HG03135 (cell line): ENCODE measurements at regions not wholly inside any gene's neighbourhood (a gene's known extent, or its start where the extent isn't known, plus 50 kb on each side); places are given as distances from the start of the nearest gene placed in this dataset.
"Not testable (repeated sequence)": the region's sequence is repeated elsewhere in the genome, so short reads cannot be mapped to it uniquely, and the experiment has no call there.

Experiments used
- ATAC-seq: cut with Tn5 transposase; IDR thresholded peaks from one replicate; pipeline ENCODE4 v1.9.1; 2021; ENCODE audit warnings: mild to moderate bottlenecking, moderate library complexity; ENCODE audit not compliant: unreplicated experiment

DNA sequence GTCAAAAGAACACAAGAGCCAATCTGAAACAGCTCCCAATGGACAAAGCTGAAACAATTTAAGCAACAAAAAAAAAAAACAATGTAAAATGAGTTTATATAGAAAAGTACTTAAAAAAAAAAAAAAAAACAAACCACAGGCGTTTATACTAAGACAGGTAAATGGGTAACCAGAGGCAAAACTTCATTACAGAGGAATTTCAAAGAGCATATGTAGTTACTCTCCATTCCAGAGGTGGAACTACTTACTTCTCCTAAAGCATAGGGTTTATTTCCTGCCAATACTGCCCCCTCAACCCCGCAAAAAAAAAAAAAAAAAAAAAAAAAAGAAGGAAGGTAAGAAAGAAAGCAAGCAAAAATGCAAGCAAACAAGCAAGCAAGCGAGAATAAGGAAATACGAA, 132.9 kb downstream of the LIG4 start:
- no peak for ATAC-seq

DNA sequence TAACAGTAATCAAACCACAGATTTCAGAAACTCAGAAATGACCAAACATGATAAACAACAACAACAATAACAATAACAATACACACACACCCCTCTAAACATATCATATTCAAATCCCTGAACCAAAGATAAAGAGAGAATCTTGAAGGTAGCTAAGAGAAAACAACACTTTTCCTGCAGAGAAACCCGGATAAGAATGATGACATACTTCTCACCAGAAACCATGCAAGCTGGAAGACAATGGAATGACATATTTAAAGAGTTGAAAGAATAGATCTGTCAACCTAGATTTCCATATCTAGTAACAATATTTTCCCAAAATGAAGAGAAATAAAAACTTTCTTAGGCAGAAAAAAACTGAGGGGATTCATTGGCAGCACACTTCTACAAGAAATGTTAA, 138.1 kb downstream of the LIG4 start:
- no peak for ATAC-seq

DNA sequence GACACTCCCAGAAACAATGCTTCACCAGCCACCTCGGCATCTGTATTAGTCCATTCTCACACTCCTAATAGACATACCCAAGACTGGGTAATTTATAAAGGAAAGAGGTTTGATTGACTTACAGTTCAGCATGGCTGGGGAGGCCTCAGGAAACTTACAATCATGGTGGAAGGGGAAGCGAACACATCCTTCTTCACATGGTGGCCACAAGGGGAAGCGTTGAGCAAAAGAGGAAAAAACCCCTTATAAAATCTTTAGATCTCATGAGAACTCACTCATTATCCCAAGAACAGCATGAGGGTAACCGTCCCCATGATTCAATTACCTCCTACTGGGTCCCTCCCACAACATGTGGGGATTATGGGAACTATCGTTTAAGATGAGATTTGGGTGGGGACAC, 140.9 kb downstream of the LIG4 start:
- ATAC-seq: not testable (repeated sequence)

DNA sequence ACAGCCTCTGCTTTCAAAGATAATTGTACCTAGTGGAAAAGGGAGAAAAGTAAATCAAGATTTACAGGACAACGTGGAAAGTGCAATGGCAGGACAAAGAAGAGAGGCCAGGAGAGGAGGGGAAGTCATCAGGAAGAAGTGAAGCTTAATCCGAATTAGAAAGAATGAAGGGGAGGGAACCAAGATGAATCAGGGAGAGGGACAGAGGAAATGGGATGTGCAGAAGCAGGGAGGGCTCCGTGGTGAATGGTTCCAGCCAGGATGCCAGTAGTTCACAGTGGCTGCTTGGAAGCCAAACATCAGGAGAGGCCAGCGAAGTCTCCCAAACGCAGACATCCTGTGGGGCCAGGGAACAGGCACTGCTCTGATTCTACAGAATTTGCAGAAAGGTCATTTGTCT, 144.4 kb downstream of the LIG4 start:
- ATAC-seq: no peak

DNA sequence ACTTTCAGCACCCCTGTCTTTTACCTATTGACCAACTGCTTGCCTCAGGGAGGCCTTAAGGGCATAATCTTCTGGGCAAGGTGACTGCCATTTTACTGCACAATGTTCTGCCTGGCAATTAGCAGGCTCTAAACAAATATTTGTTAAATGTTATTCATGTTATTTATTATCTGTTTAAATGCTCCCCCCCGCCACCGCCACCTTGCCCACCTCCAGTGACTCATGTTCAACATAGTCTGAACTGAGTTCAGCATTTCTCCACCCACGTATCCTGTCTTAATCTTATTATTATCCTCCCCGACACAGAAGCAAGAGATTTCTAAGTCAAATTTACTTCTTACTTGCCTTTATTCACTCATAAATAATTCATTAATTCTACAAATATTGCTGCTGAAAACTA, 144.8 kb downstream of the LIG4 start:
- ATAC-seq: no peak

DNA sequence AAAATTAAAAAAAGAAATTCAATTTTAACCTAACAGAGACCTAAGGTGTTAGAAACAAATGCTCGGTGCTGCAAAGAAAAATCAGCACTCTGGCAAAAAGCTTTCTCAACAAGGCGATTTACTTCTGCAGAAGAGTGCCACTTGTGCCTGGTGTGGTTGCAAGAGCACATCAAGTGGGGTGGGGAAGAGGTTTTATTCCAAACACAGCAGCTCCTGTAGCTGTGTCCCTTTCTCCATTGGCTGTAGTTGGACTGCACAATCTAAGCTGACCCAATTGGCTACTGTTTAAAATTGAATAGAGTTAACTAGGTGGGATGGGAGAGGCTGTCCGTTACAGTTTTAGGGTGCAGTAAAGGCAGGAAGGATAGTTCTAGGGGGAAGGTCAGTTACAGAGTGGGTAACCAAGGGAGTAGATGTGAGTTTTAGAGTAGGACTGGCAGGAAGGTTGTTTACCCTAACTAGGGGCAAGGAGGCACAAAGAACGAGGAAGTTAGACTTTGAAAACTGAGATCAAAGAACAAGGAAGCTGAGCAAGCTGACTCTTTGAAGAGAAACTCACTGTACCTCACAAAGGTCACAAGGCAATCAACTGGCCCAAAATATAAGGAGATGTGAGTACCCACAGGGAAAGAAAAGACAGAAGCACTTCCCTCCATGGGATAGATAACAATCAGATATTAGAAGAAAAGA, 145.7 kb downstream of the LIG4 start:
- ATAC-seq: no peak

DNA sequence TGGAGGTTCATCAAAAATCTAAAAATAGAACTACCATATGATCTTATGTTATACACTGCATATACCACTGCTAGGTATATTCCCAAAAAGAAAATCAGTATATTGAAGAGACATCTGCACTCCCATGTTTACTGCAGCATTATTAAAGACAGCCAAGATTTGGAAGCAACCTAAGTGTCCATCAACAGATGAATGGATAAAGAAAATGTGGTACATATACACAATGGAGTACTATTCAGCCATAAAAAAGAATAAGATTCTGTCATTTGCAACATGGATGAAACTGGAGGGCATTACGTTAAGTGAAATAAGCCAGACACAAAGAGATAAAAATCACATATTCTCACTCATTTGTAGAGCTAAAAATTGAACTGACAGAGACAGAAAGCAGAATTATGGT, 151.0 kb downstream of the LIG4 start:
- ATAC-seq: not testable (repeated sequence)

DNA sequence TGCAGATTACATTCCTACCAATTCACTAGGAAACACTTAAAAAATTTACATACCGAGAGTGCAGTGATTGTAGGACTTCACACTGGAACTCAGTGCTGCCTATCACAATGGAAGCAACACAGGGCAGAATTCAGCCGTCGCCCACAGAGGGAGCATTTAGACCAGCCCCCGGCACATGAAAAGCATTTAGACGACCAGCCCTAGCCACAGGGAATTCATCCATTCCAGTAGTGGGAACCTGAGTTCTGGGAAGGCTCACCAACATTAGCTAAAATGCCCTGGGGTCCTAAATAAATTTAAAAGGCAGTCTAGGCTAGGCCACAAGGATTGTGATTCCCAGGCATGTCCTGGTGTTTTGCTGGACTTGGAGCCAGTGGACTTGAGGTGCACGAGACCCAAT, 155.2 kb downstream of the LIG4 start:
- ATAC-seq: no peak

DNA sequence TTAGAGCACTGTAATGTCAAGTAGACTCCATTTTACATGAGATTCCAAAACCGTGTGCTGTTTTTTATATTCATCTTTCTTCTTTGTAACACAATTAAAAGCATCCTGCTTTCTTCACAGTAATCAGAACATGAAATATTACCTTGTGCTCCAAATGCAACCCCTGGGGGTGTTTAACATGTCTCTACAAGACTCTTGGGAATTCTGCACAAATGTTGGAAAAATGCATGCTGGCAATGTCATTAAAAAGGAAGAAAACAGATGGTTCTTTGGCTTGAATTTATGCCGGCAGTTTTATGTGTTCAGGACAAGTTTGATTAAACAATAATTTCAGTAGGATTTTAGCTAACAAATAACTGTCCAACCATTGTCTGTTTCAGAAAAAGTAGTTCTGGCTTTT, 159.1 kb downstream of the LIG4 start:
- no peak for ATAC-seq

DNA sequence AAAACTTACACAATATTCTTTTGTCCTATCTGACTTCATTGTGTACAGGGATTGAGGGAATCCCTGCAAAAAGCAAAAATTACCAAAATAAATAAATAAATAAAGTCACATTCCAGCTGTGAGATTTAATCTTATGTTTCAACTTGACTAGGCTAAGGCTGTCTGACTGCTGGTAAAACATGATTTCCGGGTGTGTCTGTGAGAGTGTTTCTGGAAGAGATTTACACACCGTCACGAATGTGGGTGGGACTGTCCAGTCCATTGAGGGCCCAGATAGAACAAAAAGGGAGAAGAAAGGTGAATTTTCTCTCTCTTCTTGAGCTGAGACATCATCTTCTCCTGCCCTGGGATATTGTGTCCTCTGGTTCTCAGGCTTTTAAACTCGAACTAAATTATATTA, 166.1 kb downstream of the LIG4 start:
- ATAC-seq: no peak

DNA sequence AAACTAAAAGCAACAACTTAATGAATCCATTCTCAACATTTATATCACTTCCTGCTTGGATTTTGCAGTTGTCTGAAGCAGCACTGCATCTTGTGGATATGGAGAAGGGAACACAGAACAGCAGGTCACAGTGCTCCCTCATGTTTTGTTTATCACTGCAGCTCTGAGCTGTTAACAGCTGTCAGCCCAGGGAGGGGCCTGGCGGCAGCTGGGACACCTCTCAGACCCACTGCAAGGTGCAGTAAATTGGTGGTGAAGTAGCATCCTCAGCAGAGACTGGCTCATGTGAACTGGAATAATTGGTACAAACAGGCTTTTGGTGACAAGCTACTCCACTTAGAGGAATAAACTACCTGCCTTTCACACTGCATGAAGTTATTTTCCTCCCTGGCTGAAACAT, 170.4 kb downstream of the LIG4 start:
- no peak for ATAC-seq

DNA sequence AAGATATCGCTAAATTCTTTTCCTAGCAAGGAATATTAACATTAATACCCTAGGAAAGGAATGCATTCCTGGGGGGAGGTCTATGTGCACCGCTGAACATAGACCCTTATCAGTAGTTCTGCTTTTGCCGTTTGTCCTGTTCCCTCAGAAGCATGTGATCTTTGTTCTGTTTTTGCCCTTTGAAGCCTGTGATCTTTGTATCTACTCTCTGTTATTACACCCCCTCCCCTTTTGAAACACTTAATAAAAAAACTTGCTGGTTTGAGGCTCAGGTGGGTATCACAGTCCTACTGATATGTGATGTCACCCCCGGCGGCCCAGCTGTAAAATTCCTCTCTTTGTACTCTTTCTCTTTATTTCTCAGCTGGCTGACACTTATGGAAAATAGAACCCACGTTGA, 172.5 kb downstream of the LIG4 start:
- not testable (repeated sequence) for ATAC-seq

DNA sequence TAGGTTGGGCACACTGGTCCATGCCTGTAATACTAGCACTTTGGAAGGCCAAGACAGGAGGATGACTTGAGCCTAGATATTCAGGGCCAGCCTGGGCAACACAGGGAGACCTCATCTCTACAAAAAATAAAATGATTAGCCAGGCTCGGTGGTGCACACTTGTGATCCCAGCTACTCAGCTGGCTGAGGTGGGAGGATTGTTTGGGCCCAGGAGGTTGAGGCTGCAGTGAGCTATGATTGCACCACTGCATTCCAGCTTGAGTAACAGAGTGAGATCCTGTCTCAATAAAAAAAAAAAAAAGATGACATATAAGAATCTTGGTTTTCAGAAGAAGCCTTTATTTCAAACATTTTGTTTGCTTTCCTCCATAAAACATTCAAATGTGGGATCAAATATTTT, 178.0 kb downstream of the LIG4 start:
- ATAC-seq: no peak

DNA sequence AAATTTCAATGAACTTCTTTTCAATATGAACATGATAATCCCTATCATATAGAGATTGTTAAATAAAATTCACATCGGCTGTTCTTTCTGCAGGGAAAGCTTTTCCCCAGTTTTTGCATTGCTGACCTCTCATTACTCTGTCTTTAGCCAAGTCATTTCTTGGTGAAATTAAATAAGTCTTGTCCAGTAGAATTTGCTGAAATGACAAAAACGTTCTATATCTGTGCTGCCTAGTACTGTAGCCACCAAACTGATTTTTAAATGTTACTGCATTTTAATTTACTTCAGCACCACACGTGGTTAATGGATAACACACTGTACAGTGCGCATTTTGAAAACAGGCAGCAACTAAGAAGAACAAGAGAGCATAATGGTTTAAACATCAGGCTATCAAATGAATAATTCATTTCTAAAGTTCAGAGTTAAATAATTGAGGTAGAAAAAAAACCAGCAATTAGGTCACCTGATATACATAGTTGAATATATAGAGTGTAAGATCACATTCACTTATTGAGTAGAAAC, 178.9 kb downstream of the LIG4 start:
- no peak for ATAC-seq

DNA sequence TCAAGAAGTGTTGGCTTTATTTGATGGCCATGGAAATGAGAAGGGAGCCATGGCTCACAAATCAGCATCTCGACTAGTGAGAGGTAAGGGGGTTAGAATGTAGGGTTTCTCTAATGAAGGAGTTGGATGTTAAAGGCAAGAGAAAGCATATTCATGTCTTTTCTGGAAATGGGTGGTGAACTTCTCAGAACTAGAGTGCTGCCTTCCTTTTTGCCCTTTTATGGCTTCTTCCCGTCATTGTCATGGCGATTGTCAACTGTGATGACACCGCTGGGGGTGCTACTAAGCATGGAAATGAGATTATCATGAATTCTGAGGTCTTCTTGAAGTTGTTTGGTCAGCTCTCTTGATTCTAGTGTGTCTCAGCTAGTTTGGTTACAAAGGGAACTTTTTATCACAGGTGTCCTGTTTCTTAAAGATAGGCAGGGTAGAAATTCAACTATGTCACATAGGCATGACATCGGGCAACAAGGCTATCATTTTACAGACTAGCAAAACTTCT, 180.4 kb downstream of the LIG4 start:
- no peak for ATAC-seq

DNA sequence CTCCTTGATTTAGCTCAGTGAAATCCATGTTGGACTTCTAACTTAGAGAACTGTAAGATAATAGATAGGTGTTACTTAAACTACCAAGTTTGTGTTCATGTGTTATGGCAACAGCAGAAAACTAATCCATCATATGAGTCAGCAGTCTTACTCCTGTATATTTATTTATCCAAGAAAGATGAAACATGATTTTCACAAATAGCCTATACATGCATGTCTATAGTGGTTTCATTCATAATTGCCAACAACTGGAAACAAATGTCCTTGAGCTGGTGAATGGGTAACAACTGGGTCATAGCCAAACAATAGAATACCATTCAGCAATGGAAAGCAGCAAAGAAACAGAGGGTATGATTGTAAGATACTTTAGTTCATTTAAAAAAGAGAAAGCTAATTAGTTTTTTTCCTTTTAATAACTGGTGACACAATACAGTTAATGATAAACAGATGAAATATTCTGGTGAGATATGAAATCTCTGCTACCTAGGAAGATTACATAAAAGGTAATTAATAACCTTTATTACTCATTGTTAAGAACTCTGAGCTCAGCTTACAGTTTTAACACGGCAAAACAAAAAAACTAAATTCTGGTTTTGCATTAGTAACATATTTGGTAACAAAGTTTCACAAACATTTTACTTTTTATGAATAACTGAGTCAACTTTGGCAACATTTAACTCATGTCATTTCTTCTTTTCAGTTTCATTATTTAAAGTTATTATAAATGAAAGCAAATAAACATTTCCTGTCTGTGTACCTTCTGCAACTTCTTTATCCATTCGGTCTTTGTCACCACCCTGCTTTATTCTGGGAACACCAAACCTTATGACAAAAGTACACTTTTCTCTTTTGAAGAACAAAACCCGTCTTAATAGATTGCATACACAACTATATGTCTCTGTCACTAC, 181.3 kb downstream of the LIG4 start:
- ATAC-seq: no peak

DNA sequence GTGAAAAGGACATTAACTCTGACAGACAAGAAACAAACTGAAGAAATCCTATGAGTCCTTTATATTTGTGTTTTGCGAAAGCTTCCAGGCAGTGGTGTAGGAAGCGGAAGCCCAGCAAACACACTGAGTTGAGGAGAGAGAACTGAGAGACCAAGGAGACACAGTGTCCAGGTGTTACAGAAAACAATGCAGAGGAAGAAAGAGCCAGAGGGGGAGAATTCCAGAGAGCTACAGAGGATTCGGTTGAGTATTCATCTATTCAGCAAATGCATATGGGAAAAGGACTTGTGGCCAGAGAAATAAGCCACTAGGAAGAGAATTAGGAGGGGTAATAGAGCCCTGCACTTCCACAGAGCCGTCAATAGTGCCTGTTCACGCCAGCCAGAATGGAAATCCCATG, 183.5 kb downstream of the LIG4 start:
- no peak for ATAC-seq

DNA sequence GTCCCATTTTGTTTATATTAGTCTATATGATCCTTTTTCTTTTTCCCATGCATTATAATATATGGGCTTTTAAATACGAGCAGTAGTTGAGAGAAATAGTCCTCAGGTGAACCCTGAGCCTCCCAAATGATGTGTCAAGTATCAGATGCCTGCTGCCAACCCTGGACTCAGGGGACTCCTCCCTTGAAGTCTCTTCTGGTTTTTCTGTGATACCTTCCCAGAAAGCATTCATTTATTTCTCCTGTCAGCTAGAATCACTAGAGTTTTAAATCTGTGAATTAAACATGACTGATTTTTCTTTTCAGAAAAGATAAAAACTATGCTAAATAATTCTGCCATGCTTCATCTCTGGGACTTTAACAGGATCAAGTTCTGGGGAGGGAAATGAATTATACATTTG, 184.6 kb downstream of the LIG4 start:
- no peak for ATAC-seq

DNA sequence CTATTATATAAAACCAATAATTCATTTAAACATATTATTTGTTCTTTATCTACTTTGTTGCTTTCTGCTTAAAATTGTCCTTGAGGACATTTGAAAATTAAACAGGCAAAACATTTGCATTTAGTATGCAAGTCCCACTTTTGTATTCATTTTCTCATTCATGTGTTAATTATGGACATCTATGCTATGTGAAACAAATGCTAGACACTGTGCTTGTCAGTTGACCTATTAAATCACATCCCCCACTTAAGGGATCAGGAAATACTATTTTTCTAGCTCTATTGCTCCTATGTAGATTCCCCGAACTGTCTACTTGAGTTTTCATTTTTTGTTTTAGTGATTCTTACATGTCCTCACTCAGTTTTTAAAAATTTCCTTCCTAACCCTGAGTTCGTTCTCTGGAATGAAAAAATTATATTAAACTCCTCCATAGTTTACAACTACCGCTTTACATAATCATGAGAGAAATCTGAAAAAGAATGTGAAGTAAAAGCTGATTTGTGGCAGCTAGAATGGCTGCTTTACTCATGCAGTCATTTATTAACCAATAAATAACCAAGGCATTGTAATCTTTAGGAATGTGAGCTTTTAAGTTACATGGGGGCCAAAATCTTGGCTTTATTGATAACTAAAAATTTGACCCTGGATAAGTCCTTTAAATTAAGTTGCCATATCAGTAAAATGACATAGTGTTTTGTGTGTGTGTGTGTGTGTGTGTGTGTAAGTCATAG, 188.5 kb downstream of the LIG4 start:
- ATAC-seq: no peak

DNA sequence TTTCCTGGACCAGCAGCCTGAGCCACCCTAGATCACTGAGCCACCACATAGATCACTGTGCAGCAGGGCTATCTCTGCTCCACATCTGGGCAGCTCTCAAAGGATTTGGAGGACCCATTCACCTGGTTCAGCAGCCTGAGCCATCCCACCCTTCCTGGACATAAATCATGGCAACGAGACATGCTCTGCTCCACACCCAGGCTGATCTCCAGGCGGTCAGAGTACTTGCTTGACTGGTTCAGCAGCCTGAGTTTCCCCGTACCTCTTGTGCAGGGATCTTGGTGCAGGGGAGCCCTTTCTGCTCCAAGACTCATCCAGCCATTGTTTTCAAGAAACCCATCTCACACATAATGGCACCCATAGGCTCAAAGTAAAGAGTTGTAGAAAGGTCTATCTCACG, 195.3 kb downstream of the LIG4 start:
- no peak for ATAC-seq

DNA sequence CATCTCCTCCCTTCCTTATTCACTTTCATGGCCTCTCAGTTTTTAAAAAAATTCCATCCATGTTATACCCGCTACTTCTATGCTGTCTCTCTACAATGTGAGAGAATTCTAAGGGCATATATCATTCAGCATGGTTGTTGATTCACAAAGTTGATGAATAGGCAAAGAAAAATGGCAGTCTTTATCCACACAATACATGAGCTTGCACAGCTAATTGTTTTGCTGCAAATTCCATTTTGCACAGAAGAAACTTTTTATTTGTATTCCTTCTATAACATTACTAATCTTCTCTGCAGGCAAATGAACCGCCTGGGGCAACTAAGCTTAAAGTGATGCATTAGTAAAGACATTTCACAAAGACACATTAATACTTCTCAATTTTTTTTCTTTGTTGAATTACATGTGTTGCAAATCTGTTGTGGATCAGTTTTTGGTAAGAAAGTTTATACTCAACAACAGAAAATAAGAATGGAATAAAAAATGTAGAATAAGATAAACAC, 196.9 kb downstream of the LIG4 start:
- no peak for ATAC-seq
